ENCODE measurements at regions not wholly inside any gene's neighbourhood (a gene's known extent, or its start where the extent isn't known, plus 50 kb on each side); places are given as distances from the start of the nearest gene placed in this dataset.

DNA sequence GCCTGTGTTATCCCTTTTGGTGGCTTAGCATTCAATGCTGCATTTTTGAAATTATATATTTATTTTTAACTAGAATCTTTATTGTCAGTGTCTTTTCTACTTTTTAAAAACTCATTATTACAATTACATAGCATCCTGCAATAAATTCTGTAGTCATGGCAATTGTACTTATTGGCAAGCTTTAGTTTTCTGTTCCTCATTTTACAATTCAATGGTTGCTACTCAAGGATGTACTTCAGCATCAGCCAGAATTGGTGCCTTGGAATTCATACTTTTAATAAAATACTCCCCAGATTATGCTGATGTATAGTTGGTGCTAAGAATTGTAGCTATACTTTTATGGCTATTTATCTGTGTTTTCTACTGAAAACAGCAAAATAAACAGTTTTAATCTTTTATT, 1756.8 kb upstream of the SEL1L start:
- TF ChIP-seq, protein P1, sequence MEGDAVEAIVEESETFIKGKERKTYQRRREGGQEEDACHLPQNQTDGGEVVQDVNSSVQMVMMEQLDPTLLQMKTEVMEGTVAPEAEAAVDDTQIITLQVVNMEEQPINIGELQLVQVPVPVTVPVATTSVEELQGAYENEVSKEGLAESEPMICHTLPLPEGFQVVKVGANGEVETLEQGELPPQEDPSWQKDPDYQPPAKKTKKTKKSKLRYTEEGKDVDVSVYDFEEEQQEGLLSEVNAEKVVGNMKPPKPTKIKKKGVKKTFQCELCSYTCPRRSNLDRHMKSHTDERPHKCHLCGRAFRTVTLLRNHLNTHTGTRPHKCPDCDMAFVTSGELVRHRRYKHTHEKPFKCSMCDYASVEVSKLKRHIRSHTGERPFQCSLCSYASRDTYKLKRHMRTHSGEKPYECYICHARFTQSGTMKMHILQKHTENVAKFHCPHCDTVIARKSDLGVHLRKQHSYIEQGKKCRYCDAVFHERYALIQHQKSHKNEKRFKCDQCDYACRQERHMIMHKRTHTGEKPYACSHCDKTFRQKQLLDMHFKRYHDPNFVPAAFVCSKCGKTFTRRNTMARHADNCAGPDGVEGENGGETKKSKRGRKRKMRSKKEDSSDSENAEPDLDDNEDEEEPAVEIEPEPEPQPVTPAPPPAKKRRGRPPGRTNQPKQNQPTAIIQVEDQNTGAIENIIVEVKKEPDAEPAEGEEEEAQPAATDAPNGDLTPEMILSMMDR (IDR thresholded peaks at IDR 0.05; ENCODE audit: borderline replicate concordance, extremely low read depth, low read length, poor library complexity, severe bottlenecking), result no peak
- no peak for TF ChIP-seq EZH2 (IDR thresholded peaks at IDR 0.05; ENCODE audit: borderline replicate concordance, low read depth, low read length, severe bottlenecking)

Data from DND-41 (cell line).